ENCODE measurements at regions not wholly inside any gene's neighbourhood (a gene's known extent, or its start where the extent isn't known, plus 50 kb on each side); places are given as distances from the start of the nearest gene placed in this dataset.

- no peak overlapping the region for H3K4me2 ChIP-seq (ENCODE audit: low read depth, low read length)
- ChIA-PET CTCF (interaction anchor here (0.6 kb wide), 1 partner anchor 680 kb away, joined by 3 read pairs; no protein-coding TSS in a partner anchor), POLR2A (ENCODE audit: unreplicated experiment) (no interaction called here)
- no peak overlapping the region for H4K5ac ChIP-seq (ENCODE audit: low read depth, low read length)
- no peak overlapping the region for H3K56ac ChIP-seq (ENCODE audit: extremely low read depth, insufficient read depth, low read length)
- ATAC-seq (ENCODE audit: low read depth) (no peak), DNase-seq (no peak)
- H3K36me3 ChIP-seq (ENCODE audit: control insufficient read depth, insufficient read depth, low read length), result no peaks in the 10 kb centered on the region
- intact Hi-C loops (cut with micrococcal nuclease), result no loop called here
- dilution Hi-C loops (cut with HindIII; ENCODE audit: low sequenced_read_pairs, unreplicated experiment), result no loop called here
- H4K8ac ChIP-seq (ENCODE audit: low read depth in 2 of 2, low read length in 2 of 2), result no peak overlapping the region
- no peak overlapping the region for H2BK20ac ChIP-seq (ENCODE audit: low read depth, low read length)
- no peak overlapping the region for H3K14ac ChIP-seq (replicated peaks; ENCODE audit: low read depth, low read length)
- H2BK120ac ChIP-seq (ENCODE audit: low read depth, low read length), result no peak overlapping the region
- no peak overlapping the region for H2AK5ac ChIP-seq (ENCODE audit: low read depth, low read length)
- H3K4ac ChIP-seq (ENCODE audit: low read depth, low read length), result no peak overlapping the region
- no peaks in the 10 kb centered on the region for H4K20me1 ChIP-seq (ENCODE audit: insufficient read depth, low read length)
- no peak overlapping the region for H3K23ac ChIP-seq (ENCODE audit: low read depth, low read length)
- H4K91ac ChIP-seq (ENCODE audit: insufficient read depth, low read depth, low read length), result no peak overlapping the region
- H3K4me3 ChIP-seq (ENCODE audit: insufficient read depth, low read depth, low read length), result no peak overlapping the region
- no CpG with 5 or more reads among the region's 1 CpG for WGBS, 2 experiments (ENCODE audit: extremely low coverage in 2 of 2, insufficient read length in 1 of 2)
- no peak overlapping the region for H2BK5ac ChIP-seq (ENCODE audit: low read depth, low read length, poor library complexity, severe bottlenecking)
- TF ChIP-seq USF2 (IDR thresholded peaks at IDR 0.05; ENCODE audit: low read depth, low read length) (no peak), CEBPB (IDR thresholded peaks at IDR 0.05; ENCODE audit: low read depth, low read length) (no peak), CTCF (conservative IDR thresholded peaks at IDR 0.05; ENCODE audit: low read depth, low read length) (no peak), BHLHE40 (IDR thresholded peaks at IDR 0.05; ENCODE audit: low read depth, low read length) (no peak), RAD21 (IDR thresholded peaks at IDR 0.05; ENCODE audit: low read length) (no peak), RFX5 (IDR thresholded peaks at IDR 0.05; ENCODE audit: low read depth, low read length) (no peak), RCOR1 (IDR thresholded peaks at IDR 0.05; ENCODE audit: insufficient replicate concordance, low read length) (no peak), NFE2L2 (IDR thresholded peaks at IDR 0.05; ENCODE audit: low read depth, low read length) (no peak), FOS (IDR thresholded peaks at IDR 0.05; ENCODE audit: low read depth, low read length) (no peak), ELK1 (IDR thresholded peaks at IDR 0.05; ENCODE audit: borderline replicate concordance, low read depth, low read length) (no peak), POLR2A (IDR thresholded peaks at IDR 0.05; ENCODE audit: low read depth, low read length) (no peak), CHD1 (IDR thresholded peaks at IDR 0.05; ENCODE audit: low read depth, low read length) (no peak), MAZ (IDR thresholded peaks at IDR 0.05; ENCODE audit: borderline replicate concordance, low read depth, low read length) (no peak), MXI1 (IDR thresholded peaks at IDR 0.05; ENCODE audit: borderline replicate concordance, low read depth, low read length) (no peak), SMC3 (IDR thresholded peaks at IDR 0.05; ENCODE audit: low read depth, low read length) (no peak), MAFK (IDR thresholded peaks at IDR 0.05; ENCODE audit: low read depth, low read length) (no peak)
- H2BK15ac ChIP-seq (ENCODE audit: low read depth, low read length), result no peak overlapping the region
- H3K27ac ChIP-seq (ENCODE audit: insufficient read depth, low read length), result no peak overlapping the region
- peaks cover 8% of the 10 kb centered on the region for H3K4me1 ChIP-seq (ENCODE audit: control insufficient read depth, insufficient read depth, low read length)
- no peak overlapping the region for H2AK9ac ChIP-seq (replicated peaks; ENCODE audit: low read depth, low read length, poor library complexity)
- no peak overlapping the region for H3K18ac ChIP-seq (ENCODE audit: low read depth, low read length)
- in situ Hi-C loops (cut with MboI; ENCODE audit: low sequenced_read_pairs), result no loop called here
- peaks cover 0 to 3% of the 10 kb centered on the region in 2 experiments; a peak in 1 of 4 replicates for H3K79me1 ChIP-seq (ENCODE audit: low read depth in 1 of 2, low read length in 2 of 2)
- H2AFZ ChIP-seq (replicated peaks; ENCODE audit: low read length, poor library complexity), result no peak overlapping the region
- H3K9ac ChIP-seq (ENCODE audit: low read depth, low read length), result no peak overlapping the region
- no TSS peak for BruUV-seq (replicated peaks)
- H3K27me3 ChIP-seq (ENCODE audit: control insufficient read depth, insufficient read depth, low read length), result no peaks in the 10 kb centered on the region
- no peaks in the 10 kb centered on the region for H3K9me3 ChIP-seq (ENCODE audit: control insufficient read depth, insufficient read depth, low read length)
- H3K9me1 ChIP-seq (ENCODE audit: insufficient read depth, low read length), result peaks cover 12% of the 10 kb centered on the region
Observed at GRCh38 chr1:184167352-184167751, 115.8 kb downstream of the TSEN15 start.
